Thymus (tissue), 11 donors: ENCODE measurements at regions not wholly inside any gene's neighbourhood (a gene's known extent, or its start where the extent isn't known, plus 50 kb on each side); places are given as distances from the start of the nearest gene placed in this dataset.
"Not testable (repeated sequence)": the region's sequence is repeated elsewhere in the genome, so short reads cannot be mapped to it uniquely, and the experiment has no call there.

Source experiments
- DNase-seq, 9 donors: peaks; one replicate each; pipeline ENCODE4 v3.0.0-alpha.2; 2013; ENCODE audit warnings: low spot score in 9 of 9, low read depth in 6 of 9, missing footprints in 1 of 9
- H3K27ac ChIP-seq, 2 donors: one replicate each; pipeline ENCODE4 v1.5.1; 2013; ENCODE audit warnings: control low read depth in 1 of 2, low read depth in 1 of 2, low read length in 1 of 2, mild to moderate bottlenecking in 1 of 2, moderate library complexity in 1 of 2
- H3K27me3 ChIP-seq, 2 donors: one replicate each; pipeline ENCODE4 v1.5.1; 2013; ENCODE audit warnings: low read length in 1 of 2; ENCODE audit not compliant: control insufficient read depth in 2 of 2, insufficient read depth in 1 of 2
- H3K36me3 ChIP-seq, 2 donors: one replicate each; pipeline ENCODE4 v1.5.1; 2013; ENCODE audit warnings: low read length in 1 of 2, mild to moderate bottlenecking in 1 of 2, moderate library complexity in 1 of 2; ENCODE audit not compliant: control insufficient read depth in 2 of 2, insufficient read depth in 2 of 2
- H3K4me1 ChIP-seq, 2 donors: one replicate each; pipeline ENCODE4 v1.5.1; 2013; ENCODE audit warnings: low read length in 2 of 2; ENCODE audit not compliant: control insufficient read depth in 2 of 2, insufficient read depth in 2 of 2
- H3K4me3 ChIP-seq, 2 donors: one replicate each; pipeline ENCODE4 v1.5.1; 2013; ENCODE audit warnings: low read length in 2 of 2, control low read depth in 1 of 2, mild to moderate bottlenecking in 1 of 2
- H3K9me3 ChIP-seq, 2 donors: one replicate each; pipeline ENCODE4 v1.5.1; 2013; ENCODE audit warnings: low read length in 1 of 2, mild to moderate bottlenecking in 1 of 2; ENCODE audit not compliant: control insufficient read depth in 2 of 2, insufficient read depth in 1 of 2
- WGBS: extraction: QIAGEN DNeasy Blood & Tissue Kit; methylation state at CpG from one replicate; pipeline ENCODE4 v1.1.7; 2013; 5-methylcytosine and 5-hydroxymethylcytosine counted together
- donor health status: healthy.

DNA sequence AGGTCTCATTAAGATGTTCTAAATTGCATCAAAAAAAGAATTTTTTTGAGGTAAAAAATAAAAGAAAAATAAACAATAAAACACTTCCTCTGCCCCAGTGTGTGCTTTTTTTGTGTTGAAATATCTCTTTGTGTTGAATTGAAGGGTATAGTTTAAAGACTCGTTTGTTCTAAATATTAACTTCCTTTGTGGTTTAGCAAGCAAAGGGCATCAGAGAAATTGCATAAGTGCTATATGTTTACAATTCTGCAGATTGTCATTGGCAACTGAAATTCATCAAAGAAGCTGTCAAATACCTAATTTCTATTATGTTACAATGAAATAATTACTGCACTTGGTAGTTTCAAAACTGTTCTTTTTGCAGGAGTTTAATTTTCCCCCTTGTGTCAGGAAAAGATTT lies 260.5 kb downstream of the DKK2 start:
- WGBS: 3% methylated on average over 1 of the region's 1 CpG
- Histone ChIP-seq H3K27me3 (no peaks in the 10 kb centered on the region), H3K4me3 (no peak overlapping the region), H3K36me3 (no peaks in the 10 kb centered on the region), H3K4me1 (no peaks in the 10 kb centered on the region), H3K9me3 (peaks cover 0 to 3% of the 10 kb centered on the region in 2 donors), H3K27ac (no peak overlapping the region)
- peak in 5 of 9 donors; percentile 2 to 40 (median 2) for DNase-seq

DNA sequence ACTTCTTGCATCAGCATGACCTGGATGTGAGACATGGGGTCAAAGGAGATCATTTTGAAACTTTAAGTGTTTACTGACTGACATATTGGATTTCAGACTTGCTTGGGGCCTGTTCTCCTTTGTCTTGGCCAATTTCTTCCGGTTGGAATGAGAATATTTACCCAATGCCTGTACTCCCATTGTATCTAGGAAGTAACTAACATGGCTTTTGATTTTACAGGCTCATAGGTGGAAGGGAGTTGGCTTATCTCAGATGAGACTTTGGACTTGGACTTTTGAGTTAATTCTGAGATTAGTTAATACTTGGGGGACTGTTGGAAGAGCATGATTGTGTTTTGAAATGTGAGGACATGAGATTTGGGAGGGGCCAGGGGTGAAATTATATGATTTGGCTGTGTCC lies 262.1 kb downstream of the DKK2 start:
- H3K9me3 ChIP-seq, H3K4me1 ChIP-seq, H3K27me3 ChIP-seq, H3K4me3 ChIP-seq, DNase-seq, H3K27ac ChIP-seq, H3K36me3 ChIP-seq: not testable (repeated sequence)
- 95% methylated on average over 1 of the region's 1 CpG for WGBS

DNA sequence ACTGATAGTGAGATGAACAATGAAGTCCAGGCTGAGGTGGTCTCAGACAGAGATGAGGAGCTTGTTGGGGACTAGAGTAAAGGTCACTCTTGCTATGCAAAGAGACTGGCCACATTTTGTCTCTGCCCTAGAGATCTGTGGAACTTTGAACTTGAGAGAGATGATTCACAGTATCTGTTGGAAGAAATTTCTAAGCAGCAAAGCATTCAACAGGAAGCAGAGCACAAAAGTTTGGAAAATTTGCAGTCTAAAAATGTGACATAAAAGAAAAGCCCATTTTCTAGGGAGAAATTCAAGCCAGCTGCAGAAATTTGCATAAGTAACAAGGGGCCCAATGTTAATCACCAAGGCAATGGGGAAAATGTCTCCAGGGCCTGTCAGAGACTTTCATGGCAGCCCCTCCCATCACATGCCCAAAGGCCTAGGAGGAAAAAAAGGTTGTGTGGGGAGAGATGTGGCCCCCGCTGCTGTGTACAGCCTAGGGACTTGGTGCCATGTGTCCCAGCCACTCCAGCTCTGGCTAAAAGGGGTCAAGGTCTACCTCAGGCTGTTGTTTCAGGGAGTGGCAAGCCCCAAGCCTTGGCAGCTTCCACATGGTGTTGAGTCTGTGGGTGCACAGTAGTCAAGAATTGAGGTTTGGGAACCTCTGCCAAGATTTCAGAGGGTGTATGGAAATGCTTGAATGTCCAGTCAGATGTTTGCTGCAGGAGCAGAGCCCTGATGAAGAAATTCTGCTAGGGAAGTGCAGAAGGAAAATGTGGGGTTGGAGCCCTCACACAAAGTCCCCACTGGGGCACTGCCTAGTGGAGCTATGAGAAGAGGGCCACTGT lies 262.8 kb downstream of the DKK2 start:
- H3K4me1 ChIP-seq: no peaks in the 10 kb centered on the region
- H3K4me3 ChIP-seq: no peak overlapping the region
- H3K36me3 ChIP-seq: no peaks in the 10 kb centered on the region
- no peaks in the 10 kb centered on the region for H3K27me3 ChIP-seq
- no peak for DNase-seq
- H3K9me3 ChIP-seq: peaks cover 0 to 7% of the 10 kb centered on the region in 2 donors
- WGBS: 91% methylated on average over 1 of the region's 1 CpG
- H3K27ac ChIP-seq: no peak overlapping the region

DNA sequence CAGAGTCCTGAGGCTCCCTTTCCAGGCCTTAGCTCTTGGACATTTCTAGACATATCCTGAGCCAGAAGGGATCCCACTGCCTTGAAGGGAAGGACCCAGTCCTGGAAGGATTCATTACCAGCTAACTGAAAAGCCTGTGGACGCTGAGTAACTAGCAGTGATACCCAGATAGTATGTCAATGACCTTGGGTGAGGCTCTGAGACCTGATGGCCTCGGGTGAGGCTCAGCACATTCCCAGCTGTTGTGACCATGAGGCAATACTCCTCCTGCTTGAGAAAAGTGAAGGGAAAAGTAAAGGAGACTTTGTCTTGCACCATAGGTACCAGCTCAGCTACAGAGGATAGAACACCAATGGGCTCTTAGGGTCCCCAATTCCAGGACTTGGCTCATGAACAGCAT lies 268.1 kb downstream of the DKK2 start:
- Histone ChIP-seq H3K27ac (no peak overlapping the region), H3K36me3 (no peaks in the 10 kb centered on the region), H3K27me3 (no peaks in the 10 kb centered on the region), H3K9me3 (peaks cover 0 to 7% of the 10 kb centered on the region in 2 donors), H3K4me1 (no peaks in the 10 kb centered on the region), H3K4me3 (no peak overlapping the region)
- no peak for DNase-seq
- 91% methylated on average over 2 of the region's 2 CpGs for WGBS

DNA sequence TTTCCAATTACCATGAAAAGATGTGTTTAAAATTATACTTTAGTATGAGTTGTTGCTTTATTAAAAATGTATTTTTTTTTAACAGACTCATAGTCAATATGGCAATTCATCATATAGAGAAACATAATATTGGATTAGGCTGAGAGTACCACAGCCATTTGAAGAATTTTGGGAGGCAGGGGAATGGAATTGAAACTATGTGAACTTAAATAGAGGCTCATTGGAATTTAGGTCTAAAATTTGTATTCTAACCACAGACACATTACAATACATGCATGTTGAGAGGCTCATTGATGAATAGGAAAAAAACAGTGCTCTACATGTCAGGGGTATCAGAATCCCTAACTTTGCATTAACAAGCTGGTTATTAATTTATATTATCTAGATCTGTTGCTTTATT lies 269.6 kb downstream of the DKK2 start:
- no peak overlapping the region for H3K4me3 ChIP-seq
- H3K9me3 ChIP-seq: peaks cover 0 to 7% of the 10 kb centered on the region in 2 donors
- no peak overlapping the region for H3K27ac ChIP-seq

GRCh38 chr4:106764774-106765173 lies 271.3 kb downstream of the DKK2 start:
- DNase-seq: no peak
- H3K9me3 ChIP-seq: peaks cover 0 to 7% of the 10 kb centered on the region in 2 donors
- no peak overlapping the region for H3K27ac ChIP-seq
- no peak overlapping the region for H3K4me3 ChIP-seq
- no peaks in the 10 kb centered on the region for H3K36me3 ChIP-seq
- no peaks in the 10 kb centered on the region for H3K27me3 ChIP-seq
- no peaks in the 10 kb centered on the region for H3K4me1 ChIP-seq
- 95% methylated on average over 4 of the region's 4 CpGs for WGBS

More for the DNA sequence above, 269.6 kb downstream of the DKK2 start:
- Histone ChIP-seq H3K27me3 (no peaks in the 10 kb centered on the region), H3K4me1 (no peaks in the 10 kb centered on the region), H3K36me3 (no peaks in the 10 kb centered on the region)
- DNase-seq: no peak

DNA sequence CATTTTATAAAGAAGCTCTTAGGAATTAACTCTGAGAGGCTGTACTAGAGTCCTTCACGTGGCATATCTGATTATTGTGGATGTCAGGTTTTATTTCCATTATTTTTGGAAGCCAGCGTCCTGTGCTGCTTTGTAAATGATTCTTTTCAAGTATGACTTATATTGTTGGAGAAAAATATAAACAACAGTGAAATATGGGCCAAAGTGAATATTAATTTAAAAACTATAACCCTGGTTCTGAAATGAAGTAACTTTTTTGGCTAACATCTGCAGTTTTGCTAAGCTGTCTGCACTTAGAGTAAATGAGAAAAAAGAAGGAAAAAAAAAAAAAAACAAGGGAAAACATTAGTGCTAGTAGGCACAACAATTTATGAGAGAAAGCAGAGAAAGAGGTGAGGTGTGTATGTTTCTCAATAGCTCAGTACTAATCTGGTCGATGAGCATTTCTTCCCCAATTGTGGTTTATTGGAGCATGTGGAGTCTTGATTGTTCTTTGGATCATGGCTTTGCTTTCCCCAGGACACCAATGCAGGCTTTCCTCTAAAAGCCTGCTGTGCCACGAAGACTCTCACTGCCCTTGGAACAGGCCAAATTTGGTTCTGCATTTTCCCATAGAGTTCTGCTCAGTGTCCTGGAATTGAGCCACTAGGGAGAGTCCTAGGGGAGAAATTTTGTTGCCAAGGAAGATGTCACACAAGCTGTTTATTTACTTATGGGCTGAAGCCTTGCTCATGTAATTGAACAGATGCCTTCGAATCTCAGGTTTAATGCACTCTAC lies 273.3 kb downstream of the DKK2 start:
- no peaks in the 10 kb centered on the region for H3K27me3 ChIP-seq
- no peak overlapping the region for H3K4me3 ChIP-seq
- no peak for DNase-seq
- no peak overlapping the region for H3K27ac ChIP-seq
- no peaks in the 10 kb centered on the region for H3K9me3 ChIP-seq
- no peaks in the 10 kb centered on the region for H3K4me1 ChIP-seq
- no peaks in the 10 kb centered on the region for H3K36me3 ChIP-seq
- WGBS: 87% methylated on average over 5 of the region's 5 CpGs

DNA sequence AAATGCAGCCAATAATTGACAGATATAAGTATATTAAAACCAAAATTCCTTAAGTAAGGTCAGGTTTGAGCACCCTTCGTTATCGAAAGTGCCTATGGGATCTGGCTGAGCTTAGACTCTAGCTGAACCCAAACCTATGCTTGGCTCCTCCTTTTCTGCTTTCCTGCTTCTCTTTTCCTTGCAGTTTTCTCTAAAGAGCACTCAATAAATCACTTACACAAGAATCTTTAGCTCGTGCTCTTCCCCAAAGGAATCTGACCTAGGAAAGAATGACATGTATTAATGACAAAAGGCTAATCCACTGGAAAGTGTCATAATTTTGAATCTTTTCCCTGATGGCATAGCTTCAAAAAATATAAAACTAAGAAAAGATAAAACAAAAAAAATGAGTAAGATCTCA lies 282.7 kb downstream of the DKK2 start:
- 56% methylated on average over 3 of the region's 3 CpGs for WGBS
- DNase-seq: no peak
- H3K4me3 ChIP-seq: no peak overlapping the region
- no peaks in the 10 kb centered on the region for H3K9me3 ChIP-seq
- no peaks in the 10 kb centered on the region for H3K27me3 ChIP-seq
- no peaks in the 10 kb centered on the region for H3K36me3 ChIP-seq
- H3K27ac ChIP-seq: no peak overlapping the region
- no peaks in the 10 kb centered on the region for H3K4me1 ChIP-seq

DNA sequence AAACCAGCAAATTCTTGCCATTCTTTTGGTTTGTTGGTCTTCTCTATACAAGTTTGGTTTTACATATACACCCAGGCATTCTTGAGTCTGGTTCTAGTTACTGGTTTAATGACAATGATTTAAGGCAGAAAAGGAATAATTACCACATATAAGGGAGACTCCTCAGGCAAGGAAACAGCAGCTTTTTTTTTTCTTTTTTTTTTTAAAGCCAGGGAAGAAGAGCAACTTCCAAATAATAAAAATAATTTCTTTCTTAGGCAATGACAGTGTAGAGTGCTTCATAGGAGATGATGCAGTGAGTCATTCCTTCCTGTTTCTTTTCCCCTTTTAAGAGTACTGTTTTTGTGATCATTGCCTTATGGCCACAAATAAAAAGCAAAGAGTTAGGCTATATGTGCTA lies 289.7 kb downstream of the DKK2 start:
- Histone ChIP-seq H3K27ac (no peak overlapping the region), H3K9me3 (no peaks in the 10 kb centered on the region), H3K27me3 (no peaks in the 10 kb centered on the region), H3K36me3 (no peaks in the 10 kb centered on the region), H3K4me1 (no peaks in the 10 kb centered on the region), H3K4me3 (no peak overlapping the region)
- no peak for DNase-seq
